ENCODE measurements at regions not wholly inside any gene's neighbourhood (a gene's known extent, or its start where the extent isn't known, plus 50 kb on each side); places are given as distances from the start of the nearest gene placed in this dataset.

GRCh38 chr2:78245394-78246135 lies 723.4 kb upstream of the LRRTM4 start:
- TF ChIP-seq CTCF (IDR thresholded peaks at IDR 0.05; ENCODE audit: insufficient read depth, low read length) (no peak), SPI1 (IDR thresholded peaks at IDR 0.05; ENCODE audit: borderline replicate concordance, low read depth) (no peak), POLR2AphosphoS5 (IDR thresholded peaks at IDR 0.05; ENCODE audit: low read depth) (no peak), REST (IDR thresholded peaks at IDR 0.05; ENCODE audit: insufficient replicate concordance, low read depth) (no peak)
